K562 (cell line): ENCODE measurements at regions not wholly inside any gene's neighbourhood (a gene's known extent, or its start where the extent isn't known, plus 50 kb on each side); places are given as distances from the start of the nearest gene placed in this dataset.

Source experiments
- ATAC-seq: fragments of 200-7000 bp; cut with Tn5 transposase; 3 replicates; pipeline ENCODE4 v1.9.1; 2020; ENCODE audit warnings: moderate library complexity
- BruUV-seq: library from RNA; stranded (reverse); fragments of 400-500 nt; replicated peaks from 2 replicates; lab custom pipeline; 2021; lab: Mats Ljungman, UMichigan
- CTCF ChIA-PET: fragments of 300-600 bp; formaldehyde crosslinking; extraction: SDS; loops from one replicate; lab custom pipeline; 2021; ENCODE audit warnings: low intra/inter-chr PET ratio; lab: Yijun Ruan, JAX
- POLR2A ChIA-PET: fragments of 300-600, 350-650 bp; sonication (Branson Sonifier 250); formaldehyde crosslinking; extraction: SDS; loops from one replicate; lab custom pipeline; 2021; ENCODE audit warnings: antibody characterized with exemption, inconsistent platforms; lab: Yijun Ruan, JAX
- DNase-seq, 4 experiments: peaks; one replicate each; pipeline versions ENCODE4 v3.0.0 to v3.0.0-alpha.2; 2011 to 2018; ENCODE audit warnings: low spot score in 3 of 4, mixed read lengths in 3 of 4; ENCODE audit errors: extremely low read depth in 1 of 4
- FAIRE-seq: peaks from 2 replicates; lab custom pipeline; 2011; peaks lifted over from hg19 to GRCh38; lab: Jason Lieb, UNC
- H2AFZ ChIP-seq: 2 replicates; pipeline ENCODE4 v1.6.0; 2011; ENCODE audit warnings: low read depth, low read length, control low read depth, inconsistent platforms
- H3K27ac ChIP-seq: fragments of 200-600 bp; 3 replicates; pipeline ENCODE4 v1.8.0; 2011; ENCODE audit warnings: low read depth, mild to moderate bottlenecking, control low read depth, inconsistent platforms, low read length, moderate library complexity, mixed read lengths; ENCODE audit errors: extremely low read depth
- H3K27me3 ChIP-seq, 2 experiments: fragments of 300-600 bp in 1 of 2; 2 replicates in 1 of 2; 3 replicates in 1 of 2; pipeline versions ENCODE4 v1.6.0 to v1.8.0; 2011; ENCODE audit warnings: inconsistent platforms in 2 of 2, low read length in 2 of 2, mild to moderate bottlenecking in 1 of 2, mixed read lengths in 1 of 2, moderate library complexity in 1 of 2; ENCODE audit not compliant: control insufficient read depth in 2 of 2, insufficient read depth in 2 of 2
- H3K36me3 ChIP-seq: fragments of 300-600 bp; 3 replicates; pipeline ENCODE4 v1.8.0; 2011; ENCODE audit warnings: mild to moderate bottlenecking, low read length, inconsistent platforms; ENCODE audit not compliant: control insufficient read depth, insufficient read depth
- H3K4me1 ChIP-seq, 2 experiments: fragments of 200-600 bp in 1 of 2; replicated peaks in 1 of 2; 2 replicates in 1 of 2; 3 replicates in 1 of 2; pipeline versions ENCODE4 v1.5.1 to v1.8.0; 2011; ENCODE audit warnings: inconsistent platforms in 2 of 2, low read length in 2 of 2, mild to moderate bottlenecking in 1 of 2, mixed read lengths in 1 of 2, moderate library complexity in 1 of 2; ENCODE audit not compliant: control insufficient read depth in 2 of 2, insufficient read depth in 2 of 2
- H3K4me2 ChIP-seq: 2 replicates; pipeline ENCODE4 v1.6.1; 2011; ENCODE audit warnings: low read length, control low read depth, inconsistent platforms, mixed read lengths; ENCODE audit not compliant: insufficient read depth
- H3K4me3 ChIP-seq: fragments of 200-600 bp; sonication (generic), shearing (Covaris generic); 2 replicates; pipeline ENCODE4 v1.5.1; 2016; ENCODE audit warnings: control low read depth, inconsistent platforms
- H3K79me2 ChIP-seq: fragments of 200-600 bp; 3 replicates; pipeline ENCODE4 v1.8.0; 2011; ENCODE audit warnings: low read length, inconsistent platforms; ENCODE audit not compliant: control insufficient read depth, insufficient read depth
- H3K9ac ChIP-seq, 2 experiments: 2 replicates each; pipeline versions ENCODE4 v1.6.0 to v1.6.1; 2011; ENCODE audit warnings: low read depth in 2 of 2, low read length in 2 of 2, control low read depth in 1 of 2, inconsistent platforms in 1 of 2, mild to moderate bottlenecking in 1 of 2, mixed read lengths in 1 of 2; ENCODE audit not compliant: insufficient read depth in 1 of 2
- H3K9me1 ChIP-seq: one replicate; pipeline ENCODE4 v1.6.0; 2011; ENCODE audit warnings: inconsistent platforms, mild to moderate bottlenecking, low read length, moderate library complexity; ENCODE audit not compliant: control insufficient read depth, insufficient read depth
- H3K9me3 ChIP-seq: replicated peaks from 2 replicates; pipeline ENCODE4 v1.5.1; 2011; ENCODE audit warnings: low read depth, low read length, inconsistent platforms; ENCODE audit not compliant: control insufficient read depth, insufficient read depth
- H4K20me1 ChIP-seq: replicated peaks from 2 replicates; pipeline ENCODE4 v1.6.1; 2011; ENCODE audit warnings: low read length, inconsistent platforms, mixed read lengths; ENCODE audit not compliant: control insufficient read depth, insufficient read depth
- DPF2 ChIP-seq: fragments of 450-650 bp; IDR thresholded peaks from 2 replicates; pipeline ENCODE4 v1.6.1; 2016
- HSF4 ChIP-seq: fragments of 250-450 bp; sonication (Bioruptor Pico); IDR thresholded peaks from 2 replicates; pipeline ENCODE4 v2.1.2; 2022; ENCODE audit warnings: mild to moderate bottlenecking, moderate library complexity, borderline replicate concordance
- ZSCAN29 ChIP-seq: fragments of 450-650 bp; IDR thresholded peaks from 2 replicates; pipeline ENCODE4 v1.6.1; 2017
- WGBS: fragments of 100-300 bp; shearing (Covaris generic); methylation state at CpG from one replicate; pipeline ENCODE4 v1.1.6; 2016; ENCODE audit warnings: low coverage, mixed read lengths; ENCODE audit not compliant: insufficient coverage; ENCODE audit errors: missing lambda C conversion rate; 5-methylcytosine and 5-hydroxymethylcytosine counted together
- in situ Hi-C: fragments of 300-500 bp; cut with MboI; formaldehyde crosslinking; loops from 4 replicates; pipeline ENCODE4 v1.15.0; 2018; ENCODE audit warnings: inconsistent platforms, mixed read lengths
- intact Hi-C: fragments of 100-400 bp; cut with micrococcal nuclease; formaldehyde crosslinking; loops from 2 replicates; pipeline ENCODE4 v1.14.2; 2022
- TF ChIP-seq, protein P1 (sequence below): sonication (generic); formaldehyde crosslinking; IDR thresholded peaks from 2 replicates; pipeline ENCODE4 v1.5.0; 2020; ENCODE audit warnings: missing genetic modification reagents
- TF ChIP-seq, protein P2 (sequence below), 3 experiments: fragments of 200-800 bp in 1 of 3; fragments of 250-450 bp in 1 of 3; fragments of 450-650 bp in 1 of 3; sonication (Bioruptor Pico) in 1 of 3; sonication (Bioruptor generic) in 1 of 3; formaldehyde crosslinking in 1 of 3; IDR thresholded peaks; 2 replicates each; pipeline versions ENCODE4 v1.6.1 to v1.8.0; 2016 to 2022; ENCODE audit warnings: mild to moderate bottlenecking in 2 of 3, missing genetic modification characterization in 2 of 3, missing compliant biosample characterization in 1 of 3, moderate library complexity in 1 of 3

DNA sequence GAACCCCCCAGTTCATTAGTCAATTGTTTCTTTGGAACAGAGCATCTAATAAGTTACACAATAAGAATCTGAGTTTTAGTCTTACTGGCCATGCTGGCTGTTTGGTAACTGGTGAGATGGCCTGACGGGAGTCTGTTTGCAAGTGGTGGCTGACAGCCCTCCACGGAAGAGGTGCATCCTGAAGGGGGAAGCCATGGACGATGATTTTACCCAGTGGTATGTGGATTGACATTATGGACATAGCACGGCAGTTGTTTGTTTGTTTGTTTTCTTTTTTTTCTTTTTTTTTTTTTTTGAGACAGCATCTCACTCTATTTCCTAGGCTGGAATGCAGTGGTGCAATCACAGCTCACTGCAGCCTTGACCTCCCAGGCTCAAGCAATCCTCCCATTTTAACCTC lies 156.0 kb downstream of the RPLP1 start:
- peaks cover 2 to 3% of the 10 kb centered on the region in 2 experiments; a peak in 2 of 5 replicates for H3K27me3 ChIP-seq
- in situ Hi-C loops: no loop called here
- intact Hi-C loops: no loop called here
- H3K79me2 ChIP-seq: no peaks in the 10 kb centered on the region
- no TSS peak for BruUV-seq
- H3K4me1 ChIP-seq: no peaks in the 10 kb centered on the region
- WGBS: 6% methylated on average over 3 of the region's 4 CpGs
- H3K9ac ChIP-seq: no peak overlapping the region
- H3K4me2 ChIP-seq: no peak overlapping the region
- ChIA-PET CTCF (no interaction called here), POLR2A (no interaction called here)
- TF ChIP-seq ZSCAN29 (no peak), HSF4 (CRISPR knock-in tag) (no peak), DPF2 (no peak)
- TF ChIP-seq, protein P1, sequence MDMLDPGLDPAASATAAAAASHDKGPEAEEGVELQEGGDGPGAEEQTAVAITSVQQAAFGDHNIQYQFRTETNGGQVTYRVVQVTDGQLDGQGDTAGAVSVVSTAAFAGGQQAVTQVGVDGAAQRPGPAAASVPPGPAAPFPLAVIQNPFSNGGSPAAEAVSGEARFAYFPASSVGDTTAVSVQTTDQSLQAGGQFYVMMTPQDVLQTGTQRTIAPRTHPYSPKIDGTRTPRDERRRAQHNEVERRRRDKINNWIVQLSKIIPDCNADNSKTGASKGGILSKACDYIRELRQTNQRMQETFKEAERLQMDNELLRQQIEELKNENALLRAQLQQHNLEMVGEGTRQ (CRISPR knock-in tag): no peak
- TF ChIP-seq, protein P2, sequence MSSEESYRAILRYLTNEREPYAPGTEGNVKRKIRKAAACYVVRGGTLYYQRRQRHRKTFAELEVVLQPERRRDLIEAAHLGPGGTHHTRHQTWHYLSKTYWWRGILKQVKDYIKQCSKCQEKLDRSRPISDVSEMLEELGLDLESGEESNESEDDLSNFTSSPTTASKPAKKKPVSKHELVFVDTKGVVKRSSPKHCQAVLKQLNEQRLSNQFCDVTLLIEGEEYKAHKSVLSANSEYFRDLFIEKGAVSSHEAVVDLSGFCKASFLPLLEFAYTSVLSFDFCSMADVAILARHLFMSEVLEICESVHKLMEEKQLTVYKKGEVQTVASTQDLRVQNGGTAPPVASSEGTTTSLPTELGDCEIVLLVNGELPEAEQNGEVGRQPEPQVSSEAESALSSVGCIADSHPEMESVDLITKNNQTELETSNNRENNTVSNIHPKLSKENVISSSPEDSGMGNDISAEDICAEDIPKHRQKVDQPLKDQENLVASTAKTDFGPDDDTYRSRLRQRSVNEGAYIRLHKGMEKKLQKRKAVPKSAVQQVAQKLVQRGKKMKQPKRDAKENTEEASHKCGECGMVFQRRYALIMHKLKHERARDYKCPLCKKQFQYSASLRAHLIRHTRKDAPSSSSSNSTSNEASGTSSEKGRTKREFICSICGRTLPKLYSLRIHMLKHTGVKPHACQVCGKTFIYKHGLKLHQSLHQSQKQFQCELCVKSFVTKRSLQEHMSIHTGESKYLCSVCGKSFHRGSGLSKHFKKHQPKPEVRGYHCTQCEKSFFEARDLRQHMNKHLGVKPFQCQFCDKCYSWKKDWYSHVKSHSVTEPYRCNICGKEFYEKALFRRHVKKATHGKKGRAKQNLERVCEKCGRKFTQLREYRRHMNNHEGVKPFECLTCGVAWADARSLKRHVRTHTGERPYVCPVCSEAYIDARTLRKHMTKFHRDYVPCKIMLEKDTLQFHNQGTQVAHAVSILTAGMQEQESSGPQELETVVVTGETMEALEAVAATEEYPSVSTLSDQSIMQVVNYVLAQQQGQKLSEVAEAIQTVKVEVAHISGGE (CRISPR knock-in tag; IDR thresholded peaks at IDR 0.05): no peak
- H3K9me1 ChIP-seq: no peaks in the 10 kb centered on the region
- H3K9me3 ChIP-seq: no peaks in the 10 kb centered on the region
- H3K4me3 ChIP-seq: no peak overlapping the region
- no peak overlapping the region for H2AFZ ChIP-seq
- no peak for DNase-seq
- no peak for FAIRE-seq
- ATAC-seq: no peak
- H3K27ac ChIP-seq: no peak overlapping the region
- no peaks in the 10 kb centered on the region for H3K36me3 ChIP-seq
- H4K20me1 ChIP-seq: 0 out of 2 replicates have a peak, but pooled peaks cover 4% of the 10 kb centered on the region
